MM.1S (cell line): ENCODE measurements at regions not wholly inside any gene's neighbourhood (a gene's known extent, or its start where the extent isn't known, plus 50 kb on each side); places are given as distances from the start of the nearest gene placed in this dataset.

Experiments
- DNase-seq: peaks from one replicate; pipeline ENCODE4 v3.0.0-alpha.2; 2015
- H2AFZ ChIP-seq: fragments of 300-600 bp; sonication (generic); 2 replicates; pipeline ENCODE4 v1.6.0; 2016; ENCODE audit warnings: antibody characterized with exemption, low read length
- H3F3A ChIP-seq: fragments of 300-600 bp; sonication (generic); 2 replicates; pipeline ENCODE4 v1.6.1; 2016; ENCODE audit warnings: mild to moderate bottlenecking, antibody characterized with exemption, low read length, moderate library complexity, mixed read lengths; ENCODE audit not compliant: insufficient read depth
- H3K27ac ChIP-seq: fragments of 300-600 bp; sonication (generic); 2 replicates; pipeline ENCODE4 v1.5.1; 2016; ENCODE audit warnings: mild to moderate bottlenecking, low read length
- H3K27me3 ChIP-seq: fragments of 300-600 bp; sonication (generic); replicated peaks from 2 replicates; pipeline ENCODE4 v1.6.0; 2016; ENCODE audit warnings: low read length; ENCODE audit not compliant: insufficient read depth
- H3K36me3 ChIP-seq: fragments of 300-600 bp; sonication (generic); replicated peaks from 2 replicates; pipeline ENCODE4 v1.6.1; 2016; ENCODE audit warnings: mild to moderate bottlenecking, low read length, mixed read lengths; ENCODE audit not compliant: insufficient read depth
- H3K4me1 ChIP-seq: fragments of 300-600 bp; sonication (generic); 2 replicates; pipeline ENCODE4 v1.6.1; 2016; ENCODE audit warnings: low read length, mixed read lengths
- H3K4me2 ChIP-seq: fragments of 300-600 bp; sonication (generic); 2 replicates; pipeline ENCODE4 v1.6.0; 2016; ENCODE audit warnings: low read depth, low read length
- H3K4me3 ChIP-seq: fragments of 300-600 bp; sonication (generic); 2 replicates; pipeline ENCODE4 v1.5.1; 2016; ENCODE audit warnings: low read length, mixed read lengths
- H3K79me2 ChIP-seq: fragments of 300-600 bp; sonication (generic); 2 replicates; pipeline ENCODE4 v1.6.1; 2016; ENCODE audit warnings: mixed run types, low read length, mixed read lengths
- H3K9ac ChIP-seq: fragments of 300-600 bp; sonication (generic); 2 replicates; pipeline ENCODE4 v1.6.1; 2016; ENCODE audit warnings: low read length, mixed read lengths
- H3K9me2 ChIP-seq: fragments of 300-600 bp; sonication (generic); replicated peaks from 2 replicates; pipeline ENCODE4 v1.6.1; 2016; ENCODE audit warnings: mild to moderate bottlenecking, low read length, mixed read lengths; ENCODE audit not compliant: insufficient read depth
- H3K9me3 ChIP-seq: fragments of 300-600 bp; sonication (generic); replicated peaks from 2 replicates; pipeline ENCODE4 v1.6.1; 2016; ENCODE audit warnings: mild to moderate bottlenecking, low read length, mixed read lengths; ENCODE audit not compliant: insufficient read depth
- H4K20me1 ChIP-seq: fragments of 300-600 bp; sonication (generic); 2 replicates; pipeline ENCODE4 v1.6.1; 2016; ENCODE audit warnings: mild to moderate bottlenecking, low read length, moderate library complexity, mixed read lengths; ENCODE audit not compliant: insufficient read depth
- EZH2 ChIP-seq: fragments of 300-600 bp; sonication (generic); optimal IDR thresholded peaks from 2 replicates; pipeline ENCODE3; 2017; ENCODE audit warnings: low read depth, mild to moderate bottlenecking, antibody characterized with exemption, low read length, mixed read lengths
- EZH2phosphoT487 ChIP-seq: fragments of 300-600 bp; sonication (generic); IDR thresholded peaks from 2 replicates; pipeline ENCODE4 v1.6.1; 2018; ENCODE audit warnings: antibody characterized with exemption, low read length
- TF ChIP-seq, protein P1 (sequence below): fragments of 300-600 bp; sonication (generic); IDR thresholded peaks from 2 replicates; pipeline ENCODE4 v1.5.1; 2016; ENCODE audit warnings: antibody characterized with exemption, low read length, mixed read lengths

DNA sequence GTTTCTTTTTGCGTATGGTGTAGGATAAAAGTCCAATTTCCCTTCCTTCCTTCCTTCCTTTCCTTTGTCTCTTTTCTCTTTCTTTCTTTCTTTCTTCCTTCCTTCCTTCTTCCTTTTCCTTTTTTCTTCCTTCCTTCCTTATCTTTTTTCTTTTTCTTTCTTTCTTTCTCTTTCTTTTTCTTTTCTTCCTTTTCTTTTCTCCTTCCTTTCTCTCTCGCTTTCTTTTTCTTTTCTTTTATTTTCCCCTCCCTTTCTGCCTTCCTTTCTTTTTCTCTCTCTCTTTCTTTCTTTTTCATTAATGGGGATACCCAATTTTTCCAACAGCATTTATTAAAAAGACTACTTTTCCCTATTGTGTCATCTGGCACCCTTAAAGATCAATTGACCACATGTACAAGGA is 1359.7 kb downstream of the FAM181B start:
- Histone ChIP-seq H3K4me3 (no peak overlapping the region), H3F3A (no peaks in the 10 kb centered on the region), H3K9me2 (no peaks in the 10 kb centered on the region), H3K79me2 (no peaks in the 10 kb centered on the region), H3K27me3 (no peaks in the 10 kb centered on the region), H3K36me3 (no peaks in the 10 kb centered on the region), H4K20me1 (no peaks in the 10 kb centered on the region), H3K9ac (no peak overlapping the region), H3K4me1 (no peaks in the 10 kb centered on the region), H3K4me2 (no peak overlapping the region), H3K9me3 (no peaks in the 10 kb centered on the region), H3K27ac (no peak overlapping the region), H2AFZ (no peak overlapping the region)
- no peak for DNase-seq
- TF ChIP-seq, protein P1, sequence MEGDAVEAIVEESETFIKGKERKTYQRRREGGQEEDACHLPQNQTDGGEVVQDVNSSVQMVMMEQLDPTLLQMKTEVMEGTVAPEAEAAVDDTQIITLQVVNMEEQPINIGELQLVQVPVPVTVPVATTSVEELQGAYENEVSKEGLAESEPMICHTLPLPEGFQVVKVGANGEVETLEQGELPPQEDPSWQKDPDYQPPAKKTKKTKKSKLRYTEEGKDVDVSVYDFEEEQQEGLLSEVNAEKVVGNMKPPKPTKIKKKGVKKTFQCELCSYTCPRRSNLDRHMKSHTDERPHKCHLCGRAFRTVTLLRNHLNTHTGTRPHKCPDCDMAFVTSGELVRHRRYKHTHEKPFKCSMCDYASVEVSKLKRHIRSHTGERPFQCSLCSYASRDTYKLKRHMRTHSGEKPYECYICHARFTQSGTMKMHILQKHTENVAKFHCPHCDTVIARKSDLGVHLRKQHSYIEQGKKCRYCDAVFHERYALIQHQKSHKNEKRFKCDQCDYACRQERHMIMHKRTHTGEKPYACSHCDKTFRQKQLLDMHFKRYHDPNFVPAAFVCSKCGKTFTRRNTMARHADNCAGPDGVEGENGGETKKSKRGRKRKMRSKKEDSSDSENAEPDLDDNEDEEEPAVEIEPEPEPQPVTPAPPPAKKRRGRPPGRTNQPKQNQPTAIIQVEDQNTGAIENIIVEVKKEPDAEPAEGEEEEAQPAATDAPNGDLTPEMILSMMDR, result no peak
- no peak for TF ChIP-seq EZH2phosphoT487
- TF ChIP-seq EZH2, result no peak

DNA sequence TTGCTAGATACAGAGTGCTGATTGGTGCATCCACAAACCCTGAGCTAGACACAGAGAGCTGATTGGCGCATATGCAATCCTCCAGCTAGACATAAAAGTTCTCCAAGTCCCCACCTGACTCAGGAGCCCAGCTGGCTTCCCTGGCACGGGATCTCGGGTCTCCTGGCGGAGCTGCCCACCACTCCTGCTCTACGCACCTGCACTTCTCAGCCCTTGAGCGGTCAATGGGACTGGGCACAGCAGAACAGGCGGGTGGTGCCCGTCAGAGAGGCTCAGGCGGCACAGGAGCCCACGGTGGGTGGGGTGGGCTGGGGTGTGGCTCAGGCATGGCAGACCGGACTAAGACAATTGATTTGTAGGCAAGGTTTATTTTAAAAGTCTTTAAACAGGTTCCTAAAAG is 1365.5 kb downstream of the FAM181B start:
- Histone ChIP-seq H4K20me1 (no peaks in the 10 kb centered on the region), H2AFZ (no peak overlapping the region), H3K79me2 (no peaks in the 10 kb centered on the region), H3F3A (no peaks in the 10 kb centered on the region), H3K9me3 (no peaks in the 10 kb centered on the region), H3K27ac (no peak overlapping the region), H3K4me3 (no peak overlapping the region), H3K9me2 (no peaks in the 10 kb centered on the region), H3K4me1 (no peaks in the 10 kb centered on the region), H3K4me2 (no peak overlapping the region), H3K36me3 (no peaks in the 10 kb centered on the region), H3K9ac (no peak overlapping the region), H3K27me3 (no peaks in the 10 kb centered on the region)
- no peak for DNase-seq
- TF ChIP-seq EZH2phosphoT487 (no peak), EZH2 (no peak)
- TF ChIP-seq, protein P1, result no peak

DNA sequence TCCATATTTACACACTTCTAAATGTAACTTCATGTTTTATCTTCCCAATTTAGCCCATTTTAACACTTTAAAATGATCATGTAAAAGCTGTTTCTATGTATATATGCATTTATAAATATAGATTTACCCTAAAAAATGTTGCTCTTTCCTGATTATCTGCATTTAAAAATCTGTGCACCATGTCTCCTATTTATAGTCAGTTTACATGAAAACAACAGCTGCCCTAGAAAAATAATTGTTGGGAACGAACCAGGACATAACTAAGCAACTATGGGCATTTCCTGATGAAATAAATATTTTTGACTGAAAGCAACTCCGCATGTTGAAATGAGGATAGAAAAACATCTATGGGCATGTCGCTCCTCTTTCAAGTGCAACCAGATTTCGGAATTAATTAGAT is 1368.2 kb downstream of the FAM181B start:
- TF ChIP-seq EZH2 (no peak), EZH2phosphoT487 (no peak)
- TF ChIP-seq, protein P1, result no peak
- no peak overlapping the region for H3K9ac ChIP-seq
- no peaks in the 10 kb centered on the region for H3K9me3 ChIP-seq
- H3K27ac ChIP-seq, result no peak overlapping the region
- no peak overlapping the region for H2AFZ ChIP-seq
- no peak for DNase-seq
- no peak overlapping the region for H3K4me2 ChIP-seq
- H3K79me2 ChIP-seq, result no peaks in the 10 kb centered on the region
- no peaks in the 10 kb centered on the region for H3K9me2 ChIP-seq
- H3K4me1 ChIP-seq, result no peaks in the 10 kb centered on the region
- H3K27me3 ChIP-seq, result no peaks in the 10 kb centered on the region
- no peaks in the 10 kb centered on the region for H3F3A ChIP-seq
- H4K20me1 ChIP-seq, result no peaks in the 10 kb centered on the region
- H3K36me3 ChIP-seq, result no peaks in the 10 kb centered on the region
- no peak overlapping the region for H3K4me3 ChIP-seq
